ENCODE measurements at regions not wholly inside any gene's neighbourhood (a gene's known extent, or its start where the extent isn't known, plus 50 kb on each side); places are given as distances from the start of the nearest gene placed in this dataset.

GRCh38 chr5:130286971-130287370 lies 382.7 kb downstream of the CHSY3 start:
- Histone ChIP-seq H3K4me3 (no peak overlapping the region), H3K9me3 (no peaks in the 10 kb centered on the region), H3K27ac (no peak overlapping the region), H3K4me1 (no peaks in the 10 kb centered on the region), H3K27me3 (ENCODE audit: insufficient read depth in 3 of 3, low read length in 2 of 3) (no peaks in the 10 kb centered on the region), H3K36me3 (ENCODE audit: insufficient read depth in 1 of 2, low read depth in 1 of 2) (no peaks in the 10 kb centered on the region)
- TF ChIP-seq, protein P1, sequence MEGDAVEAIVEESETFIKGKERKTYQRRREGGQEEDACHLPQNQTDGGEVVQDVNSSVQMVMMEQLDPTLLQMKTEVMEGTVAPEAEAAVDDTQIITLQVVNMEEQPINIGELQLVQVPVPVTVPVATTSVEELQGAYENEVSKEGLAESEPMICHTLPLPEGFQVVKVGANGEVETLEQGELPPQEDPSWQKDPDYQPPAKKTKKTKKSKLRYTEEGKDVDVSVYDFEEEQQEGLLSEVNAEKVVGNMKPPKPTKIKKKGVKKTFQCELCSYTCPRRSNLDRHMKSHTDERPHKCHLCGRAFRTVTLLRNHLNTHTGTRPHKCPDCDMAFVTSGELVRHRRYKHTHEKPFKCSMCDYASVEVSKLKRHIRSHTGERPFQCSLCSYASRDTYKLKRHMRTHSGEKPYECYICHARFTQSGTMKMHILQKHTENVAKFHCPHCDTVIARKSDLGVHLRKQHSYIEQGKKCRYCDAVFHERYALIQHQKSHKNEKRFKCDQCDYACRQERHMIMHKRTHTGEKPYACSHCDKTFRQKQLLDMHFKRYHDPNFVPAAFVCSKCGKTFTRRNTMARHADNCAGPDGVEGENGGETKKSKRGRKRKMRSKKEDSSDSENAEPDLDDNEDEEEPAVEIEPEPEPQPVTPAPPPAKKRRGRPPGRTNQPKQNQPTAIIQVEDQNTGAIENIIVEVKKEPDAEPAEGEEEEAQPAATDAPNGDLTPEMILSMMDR (IDR thresholded peaks at IDR 0.05), result no peak
- DNase-seq (no peak), ATAC-seq (no peak)
- intact Hi-C loops (cut with DNase I), result no loop called here
- 5 to 14% (median 11%) methylated on average over 2 of the region's 2 CpGs for WGBS, 3 donors

DNA sequence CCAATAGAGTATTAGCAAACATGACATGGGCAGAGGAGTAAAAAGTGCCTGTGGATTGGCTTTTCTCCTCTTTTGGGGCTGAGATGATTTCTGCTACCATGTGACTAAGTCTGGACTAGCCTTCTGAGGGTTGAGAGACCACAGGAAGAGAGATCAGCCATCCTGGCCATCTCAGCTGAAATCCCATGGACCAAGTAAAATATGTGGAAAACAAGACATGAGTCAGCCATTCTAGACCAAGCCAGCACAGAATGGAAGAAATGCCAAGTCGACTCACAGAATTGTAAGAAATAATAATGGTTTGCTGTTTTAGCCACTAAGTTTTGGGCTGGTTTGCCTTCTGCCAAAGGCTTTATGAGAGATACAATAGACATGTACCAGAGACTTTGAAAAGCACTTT lies 377.8 kb downstream of the CHSY3 start:
- Histone ChIP-seq H3K27ac (no peak overlapping the region), H3K4me3 (no peak overlapping the region), H3K27me3 (ENCODE audit: insufficient read depth in 3 of 3, low read length in 2 of 3) (peaks cover 0 to under 1% (median 0%) of the 10 kb centered on the region in 3 donors), H3K36me3 (ENCODE audit: insufficient read depth in 1 of 2, low read depth in 1 of 2) (no peaks in the 10 kb centered on the region), H3K4me1 (no peaks in the 10 kb centered on the region), H3K9me3 (no peaks in the 10 kb centered on the region)
- ATAC-seq (peak in 1 of 4 donors; percentile 36), DNase-seq (no peak)
- intact Hi-C loops (cut with DNase I), result no loop called here
- 58 to 75% (median 62%) methylated on average over 1 of the region's 1 CpG for WGBS, 3 donors
- TF ChIP-seq, protein P1 (IDR thresholded peaks at IDR 0.05), result no peak

- ATAC-seq, result no peak
Measured at GRCh38 chr5:130280528-130281217, 376.4 kb downstream of the CHSY3 start.

DNA sequence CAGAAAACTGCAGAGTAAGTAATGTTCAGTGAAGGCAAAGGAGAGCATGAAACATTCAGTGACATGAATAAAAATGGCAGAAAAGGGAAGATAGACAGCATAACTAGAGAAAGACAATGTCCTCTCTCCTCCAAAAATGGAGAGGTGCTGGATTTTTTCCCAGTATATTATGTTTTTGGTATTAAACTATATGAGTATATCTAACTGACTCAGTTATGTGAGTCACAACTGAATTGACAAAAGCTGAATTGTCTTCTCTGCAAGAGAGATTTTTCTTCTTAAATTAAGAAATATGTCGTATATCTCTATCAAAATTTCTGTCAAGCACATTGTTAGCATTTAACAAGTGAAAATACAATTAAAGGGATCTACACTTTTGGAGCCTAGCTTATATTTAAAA lies 375.1 kb downstream of the CHSY3 start:
- Histone ChIP-seq H3K4me3 (no peak overlapping the region), H3K27ac (no peak overlapping the region), H3K9me3 (no peaks in the 10 kb centered on the region), H3K27me3 (ENCODE audit: insufficient read depth in 3 of 3, low read length in 2 of 3) (peaks cover 0 to 3% (median 0%) of the 10 kb centered on the region in 3 donors), H3K4me1 (no peaks in the 10 kb centered on the region), H3K36me3 (ENCODE audit: insufficient read depth in 1 of 2, low read depth in 1 of 2) (no peaks in the 10 kb centered on the region)
- no peak for DNase-seq
- ATAC-seq, result no peak
- TF ChIP-seq, protein P1 (IDR thresholded peaks at IDR 0.05), result no peak
- intact Hi-C loops (cut with DNase I), result no loop called here
- WGBS, 3 donors, result 68 to 79% (median 70%) methylated on average over 1 of the region's 1 CpG

More at GRCh38 chr5:130280528-130281217, 376.4 kb downstream of the CHSY3 start:
- Histone ChIP-seq H3K27me3 (ENCODE audit: insufficient read depth in 3 of 3, low read length in 2 of 3) (peaks cover 0 to 3% (median 0%) of the 10 kb centered on the region in 3 donors), H3K36me3 (ENCODE audit: insufficient read depth in 1 of 2, low read depth in 1 of 2) (no peaks in the 10 kb centered on the region), H3K4me1 (no peaks in the 10 kb centered on the region), H3K9me3 (no peaks in the 10 kb centered on the region), H3K4me3 (no peak overlapping the region), H3K27ac (no peak overlapping the region)
- intact Hi-C loops (cut with DNase I), result no loop called here
- DNase-seq, result no peak
- 71 to 78% (median 78%) methylated on average over 8 of the region's 8 CpGs for WGBS, 3 donors
- TF ChIP-seq, protein P1 (IDR thresholded peaks at IDR 0.05), result no peak

DNA sequence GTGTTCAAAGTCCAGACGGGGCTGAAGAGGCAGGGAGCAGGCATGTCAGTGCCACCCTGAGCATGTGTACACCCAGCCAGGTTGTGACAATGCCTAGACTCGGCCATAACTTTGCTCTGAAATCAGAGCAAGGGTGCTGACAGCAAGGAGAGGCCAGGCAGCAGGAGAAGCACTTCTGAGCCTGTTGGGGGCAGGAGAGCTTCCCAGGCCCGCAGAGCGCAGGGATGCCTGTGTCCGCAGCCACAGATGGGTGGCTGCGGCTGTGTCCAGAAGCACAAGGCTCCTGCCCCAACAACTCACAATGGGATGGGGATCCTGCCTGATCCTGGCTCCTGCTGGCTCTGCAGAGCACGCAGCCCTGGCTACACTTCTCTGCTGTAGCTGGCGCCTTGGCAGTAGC lies 373.9 kb downstream of the CHSY3 start:
- intact Hi-C loops (cut with DNase I), result no loop called here
- no peak for ATAC-seq
- TF ChIP-seq, protein P1 (IDR thresholded peaks at IDR 0.05), result no peak
- Histone ChIP-seq H3K27me3 (ENCODE audit: insufficient read depth in 3 of 3, low read length in 2 of 3) (peaks cover 0 to 3% (median 0%) of the 10 kb centered on the region in 3 donors), H3K4me3 (no peak overlapping the region), H3K36me3 (ENCODE audit: insufficient read depth in 1 of 2, low read depth in 1 of 2) (no peaks in the 10 kb centered on the region), H3K27ac (no peak overlapping the region), H3K4me1 (no peaks in the 10 kb centered on the region), H3K9me3 (no peaks in the 10 kb centered on the region)
- DNase-seq, result no peak
- 88 to 96% (median 92%) methylated on average over 8 of the region's 8 CpGs for WGBS, 3 donors

Data from psoas muscle (tissue), 7 donors.